Small intestine (tissue), 7 donors: ENCODE measurements at regions not wholly inside any gene's neighbourhood (a gene's known extent, or its start where the extent isn't known, plus 50 kb on each side); places are given as distances from the start of the nearest gene placed in this dataset.

Experiments
- DNase-seq, 2 donors: peaks; one replicate each; pipeline versions ENCODE4 v3.0.0 to v3.0.0-alpha.2; 2013
- FAIRE-seq: peaks from 2 replicates; lab custom pipeline; 2012; peaks lifted over from hg19 to GRCh38; lab: Jason Lieb, UNC
- H3K27ac ChIP-seq, 3 donors: one replicate each; pipeline ENCODE4 v1.5.1; 2013; ENCODE audit warnings: low read length in 2 of 3, mild to moderate bottlenecking in 2 of 3, control low read depth in 1 of 3, inconsistent platforms in 1 of 3, low read depth in 1 of 3, moderate library complexity in 1 of 3
- H3K27me3 ChIP-seq, 3 donors: one replicate each; pipeline ENCODE4 v1.6.1; 2013; ENCODE audit warnings: low read length in 3 of 3, inconsistent platforms in 1 of 3; ENCODE audit not compliant: control insufficient read depth in 3 of 3, insufficient read depth in 3 of 3
- H3K36me3 ChIP-seq, 3 donors: one replicate each; pipeline ENCODE4 v1.6.1; 2013; ENCODE audit warnings: low read length in 3 of 3, inconsistent platforms in 1 of 3, low read depth in 1 of 3, mild to moderate bottlenecking in 1 of 3, moderate library complexity in 1 of 3; ENCODE audit not compliant: control insufficient read depth in 3 of 3, insufficient read depth in 2 of 3
- H3K4me1 ChIP-seq, 3 donors: one replicate each; pipeline ENCODE4 v1.6.1; 2013; ENCODE audit warnings: low read length in 2 of 3, inconsistent platforms in 1 of 3, low read depth in 1 of 3, mild to moderate bottlenecking in 1 of 3, moderate library complexity in 1 of 3; ENCODE audit not compliant: control insufficient read depth in 3 of 3, insufficient read depth in 2 of 3
- H3K4me3 ChIP-seq, 3 donors: one replicate each; pipeline ENCODE4 v1.5.1; 2013; ENCODE audit warnings: low read length in 3 of 3, control low read depth in 1 of 3, inconsistent platforms in 1 of 3, low read depth in 1 of 3, mild to moderate bottlenecking in 1 of 3, moderate library complexity in 1 of 3
- H3K9me3 ChIP-seq, 2 donors: one replicate each; pipeline ENCODE4 v1.6.1; 2013; ENCODE audit warnings: low read depth in 1 of 2, low read length in 1 of 2; ENCODE audit not compliant: control insufficient read depth in 2 of 2, insufficient read depth in 1 of 2
- WGBS, 3 donors: extraction: QIAGEN DNeasy Blood & Tissue Kit; methylation state at CpG; one replicate each; pipeline ENCODE4 v1.1.7; 2013; 5-methylcytosine and 5-hydroxymethylcytosine counted together
- donor health status: healthy with polysubstance abuse.
- donor health status: control.
- donor health status: control.
- donor health status: Bipolar disorder and iron deficiency.
- donor health status: healthy.

DNA sequence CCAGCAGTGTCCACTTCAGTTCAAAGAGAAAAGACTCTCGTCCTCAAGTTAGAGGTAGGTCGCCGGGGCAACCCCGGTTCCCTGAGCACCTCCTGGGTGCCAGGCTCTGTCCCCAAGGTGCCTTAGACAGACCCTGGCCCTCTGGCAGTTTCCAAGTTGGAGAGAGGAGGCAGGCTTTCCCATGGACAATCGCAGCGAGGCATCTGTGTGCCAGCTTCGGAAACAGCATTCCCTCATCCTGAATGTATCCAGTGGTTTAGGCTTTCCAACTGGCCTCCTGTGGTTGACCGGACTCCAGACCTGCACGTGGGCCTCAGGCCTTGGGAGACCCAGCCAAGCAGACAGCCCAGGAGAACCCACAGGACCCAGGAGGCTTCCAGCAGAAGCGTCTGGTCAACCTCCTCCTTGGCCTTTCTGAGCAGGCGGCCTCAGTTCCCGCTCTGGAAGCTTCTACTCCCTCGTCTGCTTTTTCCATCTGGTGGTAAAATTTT, 70.3 kb downstream of the KCNF1 start:
- FAIRE-seq: no peak

DNA sequence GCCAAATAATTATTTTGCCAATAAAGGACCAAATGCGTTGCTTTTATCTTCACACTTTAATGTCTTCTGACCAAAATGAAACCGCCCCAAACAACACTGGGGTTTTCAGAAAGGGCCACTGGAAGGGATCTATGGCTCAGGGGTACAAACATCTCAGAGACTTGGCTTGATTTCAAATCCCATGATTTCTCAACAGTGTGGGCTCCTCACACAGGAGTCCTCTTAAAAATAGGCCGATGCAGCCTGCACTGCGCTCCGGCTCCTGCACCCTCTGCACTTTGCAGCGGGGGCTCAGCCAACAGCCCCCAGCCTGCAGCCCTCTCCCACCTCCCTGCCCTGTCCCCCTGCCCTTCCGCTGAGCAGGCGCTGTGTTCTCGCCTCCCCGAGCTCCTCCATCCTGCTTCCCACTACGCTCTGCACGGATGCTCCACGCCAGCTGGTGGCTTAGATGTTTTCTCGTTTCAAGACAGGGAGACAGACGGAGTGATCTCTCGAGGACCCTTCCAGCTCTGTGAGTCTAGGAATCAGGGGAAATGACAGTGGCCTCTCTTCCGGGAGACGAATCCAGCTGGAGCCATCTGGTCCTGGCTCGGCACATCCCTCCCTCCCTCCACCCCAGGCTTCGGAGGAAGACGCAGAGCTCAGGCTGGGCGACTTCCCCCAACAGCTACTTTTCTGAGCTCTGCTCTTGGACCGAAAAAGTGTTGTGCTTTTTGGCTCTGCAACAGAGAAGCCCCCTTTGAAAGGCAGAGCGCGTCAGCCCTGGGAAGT, 71.4 kb downstream of the KCNF1 start:
- H3K27ac ChIP-seq: peak overlapping the region in 2 of 3 donors; percentile 67 to 71
- DNase-seq: peak; percentile 1 to 51
- peak overlapping the region in 1 of 3 donors; percentile 7 for H3K4me3 ChIP-seq
- H3K9me3 ChIP-seq: no peaks in the 10 kb centered on the region
- no peak for FAIRE-seq
- H3K36me3 ChIP-seq: no peaks in the 10 kb centered on the region
- 57 to 81% (median 75%) methylated on average over 25 of the region's 25 CpGs for WGBS, 3 donors
- H3K27me3 ChIP-seq: peaks cover 0 to 2% (median 0%) of the 10 kb centered on the region in 3 donors
- H3K4me1 ChIP-seq: peaks cover 0 to 6% (median 0%) of the 10 kb centered on the region in 3 donors

More for the DNA sequence above, 70.3 kb downstream of the KCNF1 start:
- 84 to 90% (median 89%) methylated on average over 13 of the region's 13 CpGs for WGBS, 3 donors
- peaks cover 0 to 6% (median 0%) of the 10 kb centered on the region in 3 donors for H3K27me3 ChIP-seq
- H3K27ac ChIP-seq: no peak overlapping the region
- peaks cover 0 to 6% (median 0%) of the 10 kb centered on the region in 3 donors for H3K4me1 ChIP-seq
- no peak overlapping the region for H3K4me3 ChIP-seq
- no peak for DNase-seq
- no peaks in the 10 kb centered on the region for H3K9me3 ChIP-seq
- no peaks in the 10 kb centered on the region for H3K36me3 ChIP-seq

DNA sequence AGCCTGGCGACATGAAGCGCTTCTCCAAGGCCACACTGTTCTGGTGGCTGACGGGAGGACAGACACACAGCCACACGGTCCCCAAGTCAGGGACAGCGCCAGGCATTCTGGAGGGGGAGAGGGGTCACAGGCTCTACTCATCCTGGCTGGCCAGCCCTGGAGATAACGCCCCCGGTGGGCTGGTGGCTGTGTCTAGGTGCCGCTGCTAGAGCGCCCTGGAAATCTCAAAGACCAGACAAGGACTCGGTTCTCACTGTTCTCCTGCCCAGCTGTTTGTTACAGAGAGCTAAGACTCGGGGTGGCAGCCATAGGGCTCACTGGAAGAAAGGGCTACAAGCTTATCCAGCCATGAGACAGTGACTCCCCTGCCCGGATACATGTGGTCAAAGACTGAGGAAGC, 72.0 kb downstream of the KCNF1 start:
- peaks cover 0 to 6% (median 0%) of the 10 kb centered on the region in 3 donors for H3K4me1 ChIP-seq
- DNase-seq (no peak), FAIRE-seq (no peak)
- peaks cover 0 to 2% (median 0%) of the 10 kb centered on the region in 3 donors for H3K27me3 ChIP-seq
- WGBS, 3 donors: 54 to 69% (median 68%) methylated on average over 12 of the region's 12 CpGs
- no peak overlapping the region for H3K4me3 ChIP-seq
- H3K27ac ChIP-seq: peak overlapping the region in 2 of 3 donors; percentile 67 to 71
- no peaks in the 10 kb centered on the region for H3K9me3 ChIP-seq
- no peaks in the 10 kb centered on the region for H3K36me3 ChIP-seq

DNA sequence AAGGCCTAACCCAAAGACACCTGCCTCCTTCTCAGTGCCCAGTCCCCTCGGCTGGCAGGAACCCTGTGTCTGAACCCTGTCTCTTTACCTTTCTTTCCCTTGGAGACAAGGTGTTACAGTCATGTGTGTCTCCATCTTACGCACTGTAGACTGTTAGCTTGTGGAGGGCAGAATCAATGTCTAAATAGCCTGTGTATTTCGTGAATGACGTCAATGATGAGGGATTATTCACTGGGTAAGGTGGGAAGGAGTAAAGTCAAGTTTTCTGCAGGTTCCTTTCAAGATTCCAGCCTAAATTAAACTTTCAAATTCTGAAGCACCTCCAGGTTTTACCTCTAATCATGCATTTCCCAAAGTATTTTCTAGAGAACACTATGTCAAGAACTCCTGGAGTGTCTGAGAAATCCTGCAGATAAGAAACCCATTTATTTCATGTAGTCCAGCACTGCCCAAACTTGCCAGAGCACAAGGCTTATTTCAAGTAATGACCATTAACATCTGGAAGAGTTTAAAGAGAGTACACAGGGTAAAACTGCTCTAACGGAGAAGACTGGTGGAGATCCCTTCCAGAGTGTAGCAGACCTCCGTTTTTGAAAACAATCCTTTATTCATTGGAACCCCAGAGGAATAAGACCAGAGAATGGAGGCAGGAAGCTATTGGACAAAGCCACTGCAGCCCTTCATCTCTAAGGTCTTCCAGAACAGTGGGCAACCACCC, 72.8 kb downstream of the KCNF1 start:
- Histone ChIP-seq H3K36me3 (no peaks in the 10 kb centered on the region), H3K27ac (peak overlapping the region in 2 of 3 donors; percentile 67 to 71), H3K4me1 (peaks cover 0 to 6% (median 0%) of the 10 kb centered on the region in 3 donors), H3K27me3 (no peaks in the 10 kb centered on the region), H3K4me3 (no peak overlapping the region), H3K9me3 (no peaks in the 10 kb centered on the region)
- WGBS, 3 donors: 75 to 79% (median 76%) methylated on average over 6 of the region's 6 CpGs
- FAIRE-seq (no peak), DNase-seq (no peak)

DNA sequence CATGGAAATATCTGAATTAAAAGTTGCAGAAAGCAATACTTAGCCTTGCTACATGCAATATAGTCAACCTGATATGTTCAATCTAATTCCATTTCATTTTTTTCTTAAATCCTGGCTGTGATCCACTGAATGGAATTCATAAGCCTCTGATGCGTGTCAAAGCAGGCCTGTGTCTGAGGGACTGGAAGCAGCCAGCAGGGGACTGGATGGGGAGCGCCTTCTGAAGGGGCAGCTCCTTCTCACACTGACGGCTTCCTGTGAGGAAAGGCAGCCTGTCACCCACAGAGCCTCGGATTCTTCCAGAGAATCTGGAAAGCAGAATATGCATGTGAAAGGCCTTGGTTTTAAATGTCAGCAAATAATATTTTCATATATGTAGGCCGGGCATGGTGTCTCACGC, 73.5 kb downstream of the KCNF1 start:
- Histone ChIP-seq H3K4me3 (no peak overlapping the region), H3K4me1 (peaks cover 0 to 6% (median 0%) of the 10 kb centered on the region in 3 donors), H3K27me3 (no peaks in the 10 kb centered on the region), H3K36me3 (no peaks in the 10 kb centered on the region), H3K9me3 (no peaks in the 10 kb centered on the region), H3K27ac (no peak overlapping the region)
- 79 to 88% (median 85%) methylated on average over 6 of the region's 6 CpGs for WGBS, 3 donors
- FAIRE-seq (no peak), DNase-seq (no peak)

DNA sequence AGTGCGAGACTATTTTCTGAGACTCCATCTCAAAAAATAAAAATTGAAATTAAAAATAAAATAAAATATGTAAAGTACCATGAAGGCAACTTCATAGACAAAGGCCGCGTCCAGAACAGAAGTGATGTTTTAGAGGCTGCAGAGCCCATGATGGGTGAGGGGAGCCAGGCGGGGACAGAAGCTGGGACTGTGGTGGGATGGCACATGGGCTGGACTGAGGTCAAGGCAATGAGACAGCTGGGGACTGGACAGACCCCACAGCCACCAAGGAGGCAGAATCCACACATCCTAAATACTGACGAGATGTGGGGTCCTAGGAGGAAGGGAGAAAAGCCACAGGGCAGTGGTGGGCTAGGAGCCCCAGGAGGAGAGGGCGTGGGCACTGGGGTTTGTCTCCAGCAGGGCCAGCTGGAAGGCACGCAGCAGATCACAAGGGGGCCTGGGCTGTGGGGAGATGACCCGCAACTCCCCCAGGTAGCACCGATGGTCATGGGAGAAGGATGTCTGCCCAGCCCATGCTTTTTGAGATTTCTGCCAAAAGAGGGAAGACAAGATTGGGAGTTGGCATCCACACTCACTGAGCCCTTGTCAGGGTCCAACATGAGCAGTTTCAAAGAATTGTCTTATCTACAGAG, 74.3 kb downstream of the KCNF1 start:
- H3K9me3 ChIP-seq: no peaks in the 10 kb centered on the region
- DNase-seq (no peak), FAIRE-seq (no peak)
- no peak overlapping the region for H3K4me3 ChIP-seq
- peaks cover 0 to 6% (median 0%) of the 10 kb centered on the region in 3 donors for H3K4me1 ChIP-seq
- H3K27me3 ChIP-seq: no peaks in the 10 kb centered on the region
- no peak overlapping the region for H3K27ac ChIP-seq
- 83 to 89% (median 89%) methylated on average over 9 of the region's 9 CpGs for WGBS, 3 donors
- H3K36me3 ChIP-seq: no peaks in the 10 kb centered on the region

DNA sequence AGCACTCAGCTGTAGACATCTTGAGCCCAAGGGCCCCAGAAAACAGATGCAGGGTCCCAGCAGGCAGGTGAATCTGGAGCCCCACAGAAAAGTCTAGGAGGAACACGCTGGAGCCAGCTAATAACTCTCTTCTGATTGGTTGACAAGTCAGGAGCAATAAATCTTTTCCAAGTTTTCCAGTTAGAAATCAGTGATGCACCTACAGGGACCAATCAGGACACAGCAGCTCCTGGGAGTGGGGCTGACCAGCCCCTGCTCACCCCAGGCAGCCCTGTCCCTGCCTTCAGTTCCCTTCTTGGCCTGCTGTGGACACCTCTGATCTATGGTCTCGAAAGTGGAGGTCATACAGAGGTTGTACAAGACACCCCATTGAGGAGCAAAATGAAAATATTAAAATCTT, 75.7 kb downstream of the KCNF1 start:
- Histone ChIP-seq H3K36me3 (no peaks in the 10 kb centered on the region), H3K9me3 (no peaks in the 10 kb centered on the region), H3K27ac (no peak overlapping the region), H3K4me1 (peaks cover 0 to 6% (median 0%) of the 10 kb centered on the region in 3 donors), H3K27me3 (no peaks in the 10 kb centered on the region), H3K4me3 (no peak overlapping the region)
- FAIRE-seq: no peak
- DNase-seq: no peak
- WGBS, 3 donors: 51 to 83% (median 54%) methylated on average over 2 of the region's 2 CpGs

DNA sequence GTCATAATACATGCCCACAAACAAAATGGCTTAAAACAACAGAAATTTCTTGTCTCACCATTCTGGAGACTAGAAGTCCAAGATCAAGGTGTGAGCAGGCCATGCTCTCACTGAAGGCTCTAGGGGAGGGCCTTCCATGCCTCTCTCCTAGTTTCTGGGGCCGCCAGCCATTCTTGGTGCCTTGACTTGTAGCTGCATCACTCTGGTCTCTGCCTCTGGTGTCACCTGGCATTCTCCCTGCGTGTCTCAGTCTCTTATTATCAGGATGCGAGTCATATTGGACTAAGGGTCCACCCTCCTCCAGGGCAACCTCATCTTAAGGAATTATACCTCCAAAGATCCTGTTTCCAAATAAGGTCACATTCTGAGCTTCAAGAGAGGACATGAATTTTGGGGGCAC, 76.1 kb downstream of the KCNF1 start:
- no peak overlapping the region for H3K4me3 ChIP-seq
- H3K4me1 ChIP-seq: peaks cover 0 to 6% (median 0%) of the 10 kb centered on the region in 3 donors
- H3K36me3 ChIP-seq: no peaks in the 10 kb centered on the region
- DNase-seq (no peak), FAIRE-seq (no peak)
- H3K9me3 ChIP-seq: no peaks in the 10 kb centered on the region
- 69 to 89% (median 82%) methylated on average over 3 of the region's 3 CpGs for WGBS, 3 donors
- no peak overlapping the region for H3K27ac ChIP-seq
- no peaks in the 10 kb centered on the region for H3K27me3 ChIP-seq
